ENCODE measurements at regions not wholly inside any gene's neighbourhood (a gene's known extent, or its start where the extent isn't known, plus 50 kb on each side); places are given as distances from the start of the nearest gene placed in this dataset.

DNA sequence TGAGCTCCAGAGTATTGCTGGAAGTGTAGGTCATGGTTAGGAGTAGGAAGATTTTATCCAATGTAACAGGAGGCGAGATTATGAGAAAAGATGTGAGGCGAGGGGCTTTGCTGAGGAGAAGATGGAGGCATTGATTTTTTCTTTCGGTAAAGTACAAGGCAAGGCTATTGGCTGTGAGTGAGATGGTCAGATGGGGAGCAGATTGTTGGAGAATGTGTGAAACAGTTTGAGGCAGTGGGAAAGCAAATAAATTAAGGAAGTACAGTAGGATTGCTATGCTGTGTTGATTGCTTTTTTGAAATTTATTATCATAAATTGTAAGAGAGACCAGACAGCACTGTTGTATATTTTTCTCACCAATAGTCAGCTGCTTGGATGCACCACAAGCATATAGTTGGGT lies 173.3 kb downstream of the KCNE4 start:
- CTCF ChIA-PET: no interaction called here
- TF ChIP-seq CTBP1 (IDR thresholded peaks at IDR 0.05; ENCODE audit: borderline replicate concordance): no peak
- TF ChIP-seq, protein P1, sequence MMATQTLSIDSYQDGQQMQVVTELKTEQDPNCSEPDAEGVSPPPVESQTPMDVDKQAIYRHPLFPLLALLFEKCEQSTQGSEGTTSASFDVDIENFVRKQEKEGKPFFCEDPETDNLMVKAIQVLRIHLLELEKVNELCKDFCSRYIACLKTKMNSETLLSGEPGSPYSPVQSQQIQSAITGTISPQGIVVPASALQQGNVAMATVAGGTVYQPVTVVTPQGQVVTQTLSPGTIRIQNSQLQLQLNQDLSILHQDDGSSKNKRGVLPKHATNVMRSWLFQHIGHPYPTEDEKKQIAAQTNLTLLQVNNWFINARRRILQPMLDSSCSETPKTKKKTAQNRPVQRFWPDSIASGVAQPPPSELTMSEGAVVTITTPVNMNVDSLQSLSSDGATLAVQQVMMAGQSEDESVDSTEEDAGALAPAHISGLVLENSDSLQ (IDR thresholded peaks at IDR 0.05): no peak
- no peak for TF ChIP-seq BHLHE40 (IDR thresholded peaks at IDR 0.05; ENCODE audit: borderline replicate concordance)
- no peak for TF ChIP-seq SP1 (IDR thresholded peaks at IDR 0.05)
- no peak for DNase-seq (ENCODE audit: extremely low spot score)
- POLR2A ChIA-PET: no interaction called here

DNA sequence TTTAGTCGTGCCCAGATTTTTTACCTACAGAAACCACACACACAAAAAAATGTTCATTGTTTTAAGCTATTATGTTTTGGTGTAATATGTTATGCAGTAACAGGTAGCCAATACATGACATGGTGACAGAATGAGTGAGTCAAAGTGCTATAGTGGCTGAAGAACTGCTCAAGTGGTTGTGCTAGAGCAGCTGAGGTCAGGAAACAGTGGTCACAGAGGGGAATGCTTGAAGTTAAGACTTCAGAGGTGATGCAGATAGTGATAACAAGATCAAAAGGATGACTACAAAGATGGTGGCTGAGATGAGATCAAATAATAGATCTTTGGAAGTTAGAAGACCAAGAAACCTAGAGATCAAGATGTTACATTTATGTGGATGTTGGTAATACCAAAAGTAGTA lies 174.3 kb downstream of the KCNE4 start:
- no peak for TF ChIP-seq NFRKB (IDR thresholded peaks at IDR 0.05)
- no peak for TF ChIP-seq ELF4 (IDR thresholded peaks at IDR 0.05)
- TF ChIP-seq BHLHE40 (IDR thresholded peaks at IDR 0.05; ENCODE audit: borderline replicate concordance): no peak
- no peak for TF ChIP-seq SUZ12 (IDR thresholded peaks at IDR 0.05)
- no peak for DNase-seq (ENCODE audit: extremely low spot score)
- CTCF ChIA-PET: no interaction called here
- POLR2A ChIA-PET: no interaction called here

DNA sequence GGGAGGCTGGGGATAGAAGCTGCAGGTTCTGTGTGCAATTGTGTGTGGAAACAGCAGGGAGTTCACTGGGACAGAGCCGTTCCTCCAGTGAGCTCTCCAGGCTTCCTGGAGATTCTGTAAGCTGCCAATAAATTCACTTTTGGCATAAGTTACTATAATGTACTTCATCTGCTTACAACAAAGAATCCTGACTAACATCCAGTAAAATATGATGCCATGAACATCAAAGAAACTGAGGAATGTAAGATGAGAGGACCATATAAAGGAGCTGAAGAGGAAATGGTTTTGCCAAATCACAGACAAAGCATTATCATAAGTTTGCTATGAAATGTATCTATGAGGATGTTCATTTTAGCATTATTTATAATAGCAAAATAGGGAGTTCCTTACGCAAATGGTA lies 175.3 kb downstream of the KCNE4 start:
- ChIA-PET POLR2A (no interaction called here), CTCF (interaction anchor here (0.6 kb wide), 1 partner anchor 10 kb away, joined by 3 read pairs; no protein-coding TSS in a partner anchor)
- TF ChIP-seq CTBP1 (IDR thresholded peaks at IDR 0.05; ENCODE audit: borderline replicate concordance): no peak
- no peak for TF ChIP-seq ZNF384 (IDR thresholded peaks at IDR 0.05)
- no peak for TF ChIP-seq TARDBP (IDR thresholded peaks at IDR 0.05)
- no peak for DNase-seq (ENCODE audit: extremely low spot score)

DNA sequence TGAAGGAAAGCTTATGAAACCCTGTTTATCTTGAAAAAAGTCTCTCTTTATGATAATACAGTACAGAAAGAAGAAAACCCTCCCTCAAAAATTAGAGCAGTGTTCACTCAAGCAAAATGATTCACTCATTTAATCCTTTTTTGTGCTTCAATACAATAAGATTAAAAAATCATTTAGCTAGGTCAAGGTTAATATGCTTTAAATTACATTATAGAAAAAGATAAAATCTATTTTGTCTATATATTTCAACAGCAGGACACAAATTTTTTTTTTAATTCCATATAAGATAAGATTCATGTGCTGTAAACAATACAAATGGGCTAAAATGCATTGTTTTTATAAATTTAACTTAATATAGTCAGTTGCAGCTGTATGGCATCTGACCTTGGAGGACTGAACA lies 176.9 kb downstream of the KCNE4 start:
- TF ChIP-seq FOXK2 (IDR thresholded peaks at IDR 0.05) (no peak), FOXA1 (IDR thresholded peaks at IDR 0.05) (no peak), LEF1 (IDR thresholded peaks at IDR 0.05; ENCODE audit: borderline replicate concordance) (no peak), BHLHE40 (IDR thresholded peaks at IDR 0.05; ENCODE audit: borderline replicate concordance) (no peak), FOXM1 (IDR thresholded peaks at IDR 0.05; ENCODE audit: borderline replicate concordance) (no peak), HDGF (IDR thresholded peaks at IDR 0.05; ENCODE audit: borderline replicate concordance) (no peak), ZNF384 (IDR thresholded peaks at IDR 0.05) (no peak), L3MBTL2 (conservative IDR thresholded peaks at IDR 0.05) (no peak), ELF4 (IDR thresholded peaks at IDR 0.05) (no peak), ARNT (IDR thresholded peaks at IDR 0.05) (no peak), NFRKB (IDR thresholded peaks at IDR 0.05) (no peak), TARDBP (IDR thresholded peaks at IDR 0.05) (no peak), SUZ12 (IDR thresholded peaks at IDR 0.05) (no peak), SP1 (IDR thresholded peaks at IDR 0.05) (no peak), CTBP1 (IDR thresholded peaks at IDR 0.05; ENCODE audit: borderline replicate concordance) (no peak)
- TF ChIP-seq, protein P1 (IDR thresholded peaks at IDR 0.05): no peak
- ChIA-PET POLR2A (no interaction called here), CTCF (no interaction called here)
- no peak for DNase-seq (ENCODE audit: extremely low spot score)

DNA sequence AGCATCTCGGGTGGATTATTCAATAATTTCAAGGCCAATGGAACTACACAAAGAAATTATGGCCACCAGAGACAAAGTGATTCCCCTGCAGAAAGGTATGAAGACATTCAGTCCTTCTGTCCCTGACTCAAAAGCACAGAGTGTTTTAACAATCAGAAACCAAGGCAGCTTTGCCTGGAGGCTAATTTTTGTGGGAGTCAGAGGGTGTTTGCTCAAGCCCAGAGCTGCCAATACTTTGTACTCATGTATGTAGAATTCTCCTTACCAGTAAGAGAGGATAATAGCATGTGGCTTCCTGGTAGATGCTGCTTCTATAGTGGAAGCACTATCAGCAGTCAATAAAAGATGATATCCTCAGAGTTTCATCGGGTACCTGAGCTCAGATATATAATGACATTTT lies 178.4 kb downstream of the KCNE4 start:
- POLR2A ChIA-PET: no interaction called here
- CTCF ChIA-PET: no interaction called here
- no peak for TF ChIP-seq TARDBP (IDR thresholded peaks at IDR 0.05)
- no peak for TF ChIP-seq LEF1 (IDR thresholded peaks at IDR 0.05; ENCODE audit: borderline replicate concordance)
- TF ChIP-seq FOXA1 (IDR thresholded peaks at IDR 0.05): no peak
- TF ChIP-seq SP1 (IDR thresholded peaks at IDR 0.05): no peak
- TF ChIP-seq ELF4 (IDR thresholded peaks at IDR 0.05): no peak
- no peak for TF ChIP-seq ARNT (IDR thresholded peaks at IDR 0.05)
- no peak for TF ChIP-seq CTBP1 (IDR thresholded peaks at IDR 0.05; ENCODE audit: borderline replicate concordance)
- TF ChIP-seq L3MBTL2 (conservative IDR thresholded peaks at IDR 0.05): no peak
- TF ChIP-seq SUZ12 (IDR thresholded peaks at IDR 0.05): no peak
- TF ChIP-seq NFRKB (IDR thresholded peaks at IDR 0.05): no peak
- no peak for TF ChIP-seq HDGF (IDR thresholded peaks at IDR 0.05; ENCODE audit: borderline replicate concordance)
- TF ChIP-seq BHLHE40 (IDR thresholded peaks at IDR 0.05; ENCODE audit: borderline replicate concordance): no peak
- no peak for TF ChIP-seq FOXM1 (IDR thresholded peaks at IDR 0.05; ENCODE audit: borderline replicate concordance)
- TF ChIP-seq FOXK2 (IDR thresholded peaks at IDR 0.05): no peak
- TF ChIP-seq, protein P1 (IDR thresholded peaks at IDR 0.05): no peak
- no peak for TF ChIP-seq ZNF384 (IDR thresholded peaks at IDR 0.05)
- DNase-seq (ENCODE audit: extremely low spot score): no peak

DNA sequence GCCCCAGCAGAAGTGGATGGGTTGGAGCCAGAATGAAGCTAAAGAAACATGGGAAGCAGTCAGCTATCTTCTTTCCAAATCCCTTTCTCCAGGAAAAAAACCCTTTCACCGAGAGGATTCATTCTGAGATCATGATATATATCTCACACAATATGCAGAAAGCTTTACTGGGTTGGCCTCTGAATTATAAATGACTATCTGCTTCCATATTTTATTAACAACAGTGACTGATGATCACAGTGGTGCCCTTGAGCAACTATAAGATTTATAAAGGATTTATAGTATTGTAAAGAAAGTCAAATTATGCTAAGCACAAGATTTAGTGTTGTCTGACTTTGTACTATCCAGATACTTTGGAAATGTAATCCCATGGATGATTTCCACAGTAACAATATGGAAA lies 180.3 kb downstream of the KCNE4 start:
- POLR2A ChIA-PET: no interaction called here
- no peak for DNase-seq (ENCODE audit: extremely low spot score)
- TF ChIP-seq NFRKB (IDR thresholded peaks at IDR 0.05): no peak
- TF ChIP-seq ELF4 (IDR thresholded peaks at IDR 0.05): no peak
- TF ChIP-seq ZNF384 (IDR thresholded peaks at IDR 0.05): no peak
- no peak for TF ChIP-seq HDGF (IDR thresholded peaks at IDR 0.05; ENCODE audit: borderline replicate concordance)
- TF ChIP-seq L3MBTL2 (conservative IDR thresholded peaks at IDR 0.05): no peak
- no peak for TF ChIP-seq FOXA1 (IDR thresholded peaks at IDR 0.05)
- TF ChIP-seq LEF1 (IDR thresholded peaks at IDR 0.05; ENCODE audit: borderline replicate concordance): no peak
- no peak for TF ChIP-seq FOXK2 (IDR thresholded peaks at IDR 0.05)
- CTCF ChIA-PET: interaction anchor here (0.9 kb wide), 1 partner anchor 15 kb away, joined by 3 read pairs; no protein-coding TSS in a partner anchor

DNA sequence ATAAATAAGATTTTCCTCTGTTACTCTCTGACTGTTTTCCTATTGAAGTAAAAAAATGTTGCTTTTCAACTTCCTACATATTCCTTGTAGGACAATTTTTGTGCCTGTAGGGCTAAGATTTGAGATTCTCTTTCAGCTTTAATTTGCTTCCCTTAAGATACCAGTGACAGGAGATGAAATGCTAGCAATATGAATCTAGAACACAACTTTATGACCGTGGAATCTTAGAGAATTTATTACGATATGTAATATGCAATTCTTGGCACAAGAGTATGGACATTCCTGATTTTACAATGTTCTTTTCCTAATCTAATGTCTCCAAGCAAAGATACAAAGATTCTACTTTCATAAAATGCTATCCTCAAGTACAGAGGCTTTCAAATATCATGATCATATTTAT lies 180.9 kb downstream of the KCNE4 start:
- CTCF ChIA-PET: interaction anchor here (0.9 kb wide), 1 partner anchor 14 kb away, joined by 3 read pairs; no protein-coding TSS in a partner anchor
- POLR2A ChIA-PET: no interaction called here
- TF ChIP-seq, protein P1 (IDR thresholded peaks at IDR 0.05): no peak
- TF ChIP-seq L3MBTL2 (conservative IDR thresholded peaks at IDR 0.05) (no peak), BHLHE40 (IDR thresholded peaks at IDR 0.05; ENCODE audit: borderline replicate concordance) (no peak), SUZ12 (IDR thresholded peaks at IDR 0.05) (no peak), LEF1 (IDR thresholded peaks at IDR 0.05; ENCODE audit: borderline replicate concordance) (no peak), TARDBP (IDR thresholded peaks at IDR 0.05) (no peak), ELF4 (IDR thresholded peaks at IDR 0.05) (no peak), NFRKB (IDR thresholded peaks at IDR 0.05) (no peak), SP1 (IDR thresholded peaks at IDR 0.05) (no peak), CTBP1 (IDR thresholded peaks at IDR 0.05; ENCODE audit: borderline replicate concordance) (no peak), ZNF384 (IDR thresholded peaks at IDR 0.05) (no peak)
- DNase-seq (ENCODE audit: extremely low spot score): no peak

All from HEK293T (cell line).